NB4 (cell line): ENCODE measurements at regions not wholly inside any gene's neighbourhood (a gene's known extent, or its start where the extent isn't known, plus 50 kb on each side); places are given as distances from the start of the nearest gene placed in this dataset.
"Not testable (repeated sequence)": the region's sequence is repeated elsewhere in the genome, so short reads cannot be mapped to it uniquely, and the experiment has no call there.

Experiments
- POLR2A ChIP-seq: IDR thresholded peaks from 2 replicates; pipeline ENCODE4 v1.6.1; 2011; ENCODE audit warnings: mild to moderate bottlenecking; ENCODE audit not compliant: insufficient read length; ENCODE audit errors: extremely low read depth
- TF ChIP-seq, protein P1 (sequence below): IDR thresholded peaks from one replicate; pipeline ENCODE4 v1.5.1; 2012; ENCODE audit warnings: low read depth, low read length
- TF ChIP-seq, protein P2 (sequence below): IDR thresholded peaks from 2 replicates; pipeline ENCODE4 v1.6.1; 2011; ENCODE audit warnings: low read depth, low read length

DNA sequence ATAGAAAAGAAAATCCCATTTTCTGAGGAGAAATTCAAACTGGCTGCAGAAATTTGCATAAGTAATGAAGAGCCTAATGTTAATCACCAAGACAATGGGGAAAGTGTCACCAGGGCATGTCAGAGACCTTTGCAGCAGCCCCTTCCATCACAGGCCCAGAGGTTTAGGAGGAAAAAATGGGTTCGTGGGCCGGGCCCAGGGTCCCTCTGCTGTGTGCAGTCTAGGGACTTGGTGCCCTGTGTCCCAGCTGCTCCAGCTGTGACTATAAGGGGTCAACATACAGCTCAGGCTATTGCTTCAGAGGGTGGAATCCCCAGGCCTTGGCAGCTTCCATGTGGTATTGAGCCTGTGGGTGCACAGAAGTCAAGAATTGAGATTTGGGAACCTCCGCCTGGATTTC is 103.6 kb upstream of the FAM47C start:
- TF ChIP-seq, protein P1, sequence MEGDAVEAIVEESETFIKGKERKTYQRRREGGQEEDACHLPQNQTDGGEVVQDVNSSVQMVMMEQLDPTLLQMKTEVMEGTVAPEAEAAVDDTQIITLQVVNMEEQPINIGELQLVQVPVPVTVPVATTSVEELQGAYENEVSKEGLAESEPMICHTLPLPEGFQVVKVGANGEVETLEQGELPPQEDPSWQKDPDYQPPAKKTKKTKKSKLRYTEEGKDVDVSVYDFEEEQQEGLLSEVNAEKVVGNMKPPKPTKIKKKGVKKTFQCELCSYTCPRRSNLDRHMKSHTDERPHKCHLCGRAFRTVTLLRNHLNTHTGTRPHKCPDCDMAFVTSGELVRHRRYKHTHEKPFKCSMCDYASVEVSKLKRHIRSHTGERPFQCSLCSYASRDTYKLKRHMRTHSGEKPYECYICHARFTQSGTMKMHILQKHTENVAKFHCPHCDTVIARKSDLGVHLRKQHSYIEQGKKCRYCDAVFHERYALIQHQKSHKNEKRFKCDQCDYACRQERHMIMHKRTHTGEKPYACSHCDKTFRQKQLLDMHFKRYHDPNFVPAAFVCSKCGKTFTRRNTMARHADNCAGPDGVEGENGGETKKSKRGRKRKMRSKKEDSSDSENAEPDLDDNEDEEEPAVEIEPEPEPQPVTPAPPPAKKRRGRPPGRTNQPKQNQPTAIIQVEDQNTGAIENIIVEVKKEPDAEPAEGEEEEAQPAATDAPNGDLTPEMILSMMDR = not testable (repeated sequence)
- TF ChIP-seq, protein P2, sequence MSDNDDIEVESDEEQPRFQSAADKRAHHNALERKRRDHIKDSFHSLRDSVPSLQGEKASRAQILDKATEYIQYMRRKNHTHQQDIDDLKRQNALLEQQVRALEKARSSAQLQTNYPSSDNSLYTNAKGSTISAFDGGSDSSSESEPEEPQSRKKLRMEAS = not testable (repeated sequence)
- not testable (repeated sequence) for TF ChIP-seq POLR2A
